LoVo (cell line): ENCODE measurements at regions not wholly inside any gene's neighbourhood (a gene's known extent, or its start where the extent isn't known, plus 50 kb on each side); places are given as distances from the start of the nearest gene placed in this dataset.

Source experiments
- DNase-seq: peaks from one replicate; pipeline ENCODE4 v3.0.0-alpha.2; 2016; ENCODE audit warnings: low spot score

DNA sequence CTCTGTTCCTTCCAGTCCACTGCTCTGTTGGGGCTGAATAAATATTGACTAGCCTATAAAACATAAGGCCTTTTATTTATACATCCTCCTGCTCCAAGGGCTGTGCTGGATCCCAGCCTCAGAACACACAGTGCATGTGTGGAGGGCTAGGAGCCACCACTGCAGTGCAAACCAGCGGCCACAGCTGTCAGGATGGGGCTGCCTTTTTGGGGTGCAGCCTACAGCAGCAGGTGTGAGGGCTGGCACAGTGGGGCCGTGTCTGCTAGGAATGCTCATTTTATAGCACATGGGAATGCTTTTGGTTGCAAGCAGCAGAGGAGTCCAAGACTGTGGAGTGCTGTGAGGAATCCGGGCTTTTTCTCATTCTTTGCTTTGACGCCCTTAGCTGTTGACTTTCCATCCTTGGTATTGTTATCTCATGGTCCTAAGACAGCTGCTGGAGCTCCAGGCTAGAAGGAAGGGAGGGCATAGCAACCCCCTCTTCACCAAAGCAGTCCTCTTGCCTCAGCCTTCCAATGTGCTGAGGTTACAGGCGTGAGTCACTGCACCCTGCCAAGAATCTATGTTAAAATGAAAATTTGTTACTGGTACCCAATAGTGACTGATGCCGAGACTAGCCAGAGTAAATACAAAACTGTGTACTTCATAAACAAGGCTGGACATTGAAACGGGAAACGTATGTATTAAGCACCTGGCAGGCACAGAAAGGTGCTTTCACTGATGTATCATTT is 334.3 kb upstream of the GATB start:
- no peak for DNase-seq

DNA sequence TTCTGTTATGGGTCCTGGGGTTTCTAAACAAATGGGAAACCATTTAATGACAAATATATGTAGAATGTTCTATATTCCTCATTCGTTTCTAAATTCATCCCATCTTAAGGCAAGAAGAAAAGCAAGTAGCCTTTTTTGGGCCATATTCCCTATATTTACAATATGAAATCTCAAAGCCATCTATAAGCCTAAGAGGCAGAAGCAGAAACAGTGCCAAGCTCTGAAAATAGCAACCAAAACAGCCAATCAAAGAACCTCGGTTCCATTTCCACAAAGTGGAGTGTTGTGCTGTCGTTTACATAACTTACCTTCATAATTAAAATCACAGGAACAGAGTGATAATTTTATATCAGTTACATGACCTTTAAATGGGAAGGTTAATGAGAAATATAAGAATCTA is 330.6 kb upstream of the GATB start:
- no peak for DNase-seq

DNA sequence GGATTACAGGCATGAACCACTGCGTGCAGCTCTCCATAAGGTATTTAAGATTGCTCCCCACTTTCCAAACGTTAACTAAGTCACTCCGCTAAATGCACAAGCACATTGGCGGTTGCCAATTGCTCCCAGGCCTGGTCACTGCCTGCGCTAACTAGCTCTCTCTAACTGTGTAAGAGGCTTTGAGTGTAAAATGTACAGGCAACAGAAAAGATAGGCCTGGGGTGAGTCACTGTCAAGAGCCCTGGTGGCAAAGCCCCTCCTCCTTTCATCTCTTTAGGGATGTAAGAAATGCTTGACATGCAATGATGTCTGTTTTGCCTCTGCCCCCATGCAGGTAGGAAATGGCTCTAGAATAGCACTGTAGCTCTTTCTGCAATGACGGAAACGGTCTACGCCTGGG is 329.7 kb upstream of the GATB start:
- DNase-seq: no peak

DNA sequence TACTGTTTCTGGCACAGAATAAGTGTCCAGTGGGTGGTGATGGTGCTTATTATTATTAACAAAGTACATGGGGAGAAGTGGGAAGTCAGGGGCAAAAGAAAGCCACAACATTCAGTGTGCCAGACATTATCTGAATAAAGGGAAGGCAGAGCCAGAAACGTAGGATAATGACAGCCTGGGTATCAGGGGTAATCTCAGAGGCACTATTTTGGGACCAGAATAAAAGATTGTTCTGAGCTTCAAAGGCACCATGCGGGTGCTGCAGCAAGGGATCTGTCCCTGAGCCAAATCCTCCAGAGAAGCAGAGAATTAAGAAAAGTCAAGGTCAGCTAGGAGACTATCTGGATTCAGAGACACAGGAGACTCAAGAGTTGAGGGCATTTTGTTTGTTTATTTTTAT is 328.8 kb upstream of the GATB start:
- no peak for DNase-seq

DNA sequence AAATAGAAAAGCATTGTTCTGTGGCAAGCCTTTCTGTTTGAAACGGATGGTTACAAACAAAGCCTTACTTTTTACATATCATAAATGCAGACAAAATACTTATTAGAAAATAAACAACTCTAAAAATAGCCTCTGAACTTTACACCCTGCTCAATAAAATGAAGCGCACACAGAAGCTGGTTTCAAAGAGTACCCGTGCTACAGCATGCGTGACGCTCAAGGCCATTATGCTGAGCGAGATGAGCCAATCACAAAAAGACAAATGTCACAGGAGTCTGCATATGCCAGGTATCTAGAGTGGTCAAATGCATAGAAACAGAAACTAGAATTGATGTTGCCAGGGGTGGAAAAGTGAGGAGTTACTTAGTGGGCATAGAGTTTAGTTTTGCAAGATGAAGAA is 326.5 kb upstream of the GATB start:
- DNase-seq: no peak

DNA sequence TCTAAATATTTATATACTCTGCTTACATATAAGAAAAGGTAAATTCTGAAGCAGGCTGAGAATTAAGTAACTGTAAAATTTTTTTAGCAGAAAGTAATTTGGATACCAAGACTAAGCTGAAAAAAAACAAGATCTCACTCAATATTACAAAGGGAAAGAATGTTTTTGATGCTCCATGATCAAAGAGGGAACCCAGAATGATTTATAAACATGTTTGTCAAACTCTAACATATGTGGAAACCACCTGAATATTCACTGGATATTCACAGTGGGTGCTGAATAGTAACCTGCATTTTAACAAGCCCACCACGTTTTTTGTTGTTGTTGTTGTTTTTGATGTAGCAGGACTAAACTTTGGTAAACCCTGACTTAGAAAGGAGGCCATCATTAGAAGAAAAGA is 324.9 kb upstream of the GATB start:
- DNase-seq: no peak

DNA sequence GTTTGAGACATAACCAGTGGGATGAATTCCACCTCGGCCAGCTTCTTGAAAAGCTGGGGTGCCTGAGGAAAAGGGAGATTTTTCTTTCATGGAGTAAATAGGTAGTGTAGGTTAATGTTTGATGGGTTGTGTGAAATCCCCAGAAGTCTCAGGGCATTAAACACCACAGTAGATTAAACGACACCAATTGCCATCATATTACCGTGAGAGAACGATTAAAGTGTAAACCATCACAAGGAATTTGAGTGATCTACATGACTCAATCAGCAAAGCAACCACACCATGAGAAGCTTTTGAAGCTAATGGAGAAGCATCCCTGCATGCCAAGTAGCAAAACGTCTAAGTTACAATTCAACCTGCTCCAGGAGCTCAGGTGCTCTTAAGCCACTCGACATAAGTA is 322.5 kb upstream of the GATB start:
- no peak for DNase-seq

DNA sequence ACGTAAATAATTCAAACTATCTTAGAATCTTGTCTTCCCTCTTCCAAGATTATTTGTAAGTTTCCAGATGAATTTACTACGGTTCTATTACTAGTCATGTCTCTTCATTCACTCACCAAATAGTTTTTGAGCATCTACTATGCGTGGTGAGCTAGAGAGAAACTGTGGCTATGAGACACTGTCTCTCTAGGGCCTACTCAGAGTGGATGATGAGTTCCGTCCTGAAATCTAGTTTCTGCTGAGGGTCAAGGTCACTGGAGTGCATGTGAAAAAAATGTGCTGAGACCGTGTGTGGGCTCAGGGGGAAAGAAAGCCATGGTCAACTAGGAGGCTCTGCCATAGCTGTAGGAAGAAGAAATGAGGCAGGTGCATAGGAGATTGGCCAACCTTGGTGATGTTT is 320.2 kb upstream of the GATB start:
- DNase-seq: no peak

DNA sequence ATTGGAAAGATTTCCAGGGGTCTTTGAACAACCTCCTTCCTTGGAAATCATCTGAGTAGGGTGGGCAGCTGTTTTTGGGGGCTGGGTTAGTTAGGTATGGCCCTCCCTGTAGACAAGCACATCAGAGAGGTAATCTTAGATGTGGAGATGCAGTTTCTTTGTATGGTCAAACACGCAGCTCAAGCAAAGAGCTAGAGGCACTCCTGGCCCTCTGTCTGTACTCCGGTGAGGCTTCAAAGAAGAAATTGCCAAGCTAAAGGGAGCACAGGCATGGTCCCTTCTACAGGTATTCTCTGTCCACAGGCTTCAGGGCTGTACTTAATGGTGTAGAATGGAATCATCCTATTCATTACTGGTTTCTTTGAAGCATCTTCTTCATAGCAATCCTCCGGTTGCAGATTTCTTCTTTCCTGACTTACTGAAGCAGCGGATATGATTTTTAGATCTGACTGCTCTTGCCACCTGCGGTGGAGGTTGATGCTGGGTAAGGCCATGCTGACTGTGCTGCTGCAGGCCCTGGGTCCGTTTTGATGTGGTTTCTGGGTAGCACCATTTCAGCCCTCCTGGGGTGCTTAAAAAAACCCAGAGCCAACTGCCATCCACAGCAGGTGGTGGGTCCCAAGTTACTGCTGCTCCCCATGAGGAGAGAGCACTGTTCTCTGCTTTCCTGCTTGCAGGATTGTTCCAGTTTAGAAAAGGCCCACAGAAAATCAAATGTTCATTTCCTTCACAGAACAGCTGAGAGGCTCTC is 318.9 kb upstream of the GATB start:
- DNase-seq: no peak

DNA sequence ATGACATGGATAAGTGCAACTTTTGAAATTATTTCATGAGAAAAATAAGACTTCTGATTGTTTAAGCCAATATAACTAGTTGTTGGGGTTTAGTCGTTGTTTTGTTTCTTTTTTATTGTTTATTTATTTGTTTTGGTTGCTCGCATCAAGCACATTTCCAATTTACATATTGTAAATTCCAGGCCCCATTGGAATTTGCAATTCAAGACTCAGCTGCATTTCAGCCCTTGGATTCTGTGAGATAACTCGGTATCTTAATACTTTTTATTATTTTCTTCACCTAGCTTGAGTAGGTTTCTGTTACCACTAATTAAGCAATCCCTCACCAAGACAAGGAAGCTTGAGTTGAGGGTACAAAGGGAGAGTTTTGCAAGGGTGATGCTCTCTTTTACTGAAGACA is 318.3 kb upstream of the GATB start:
- DNase-seq: no peak

DNA sequence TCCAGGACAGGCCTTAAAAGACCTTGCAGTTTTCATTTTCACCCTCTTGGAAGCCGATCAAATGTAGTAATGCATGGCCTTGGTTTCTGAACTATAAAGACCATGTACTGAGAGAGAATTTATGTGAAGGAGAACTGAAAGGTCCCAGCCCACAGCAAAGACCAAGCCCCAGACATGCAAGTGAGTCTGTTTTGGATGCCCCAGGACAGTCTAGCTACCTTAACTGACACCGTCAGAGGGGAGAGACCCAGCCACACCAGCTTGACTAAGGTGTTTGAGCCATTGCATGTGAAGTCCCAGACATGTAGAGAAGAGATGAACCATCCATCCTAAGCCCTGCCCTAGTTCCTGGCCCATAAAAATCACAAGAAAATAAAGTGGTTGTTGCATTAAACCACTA is 316.8 kb upstream of the GATB start:
- DNase-seq: no peak

DNA sequence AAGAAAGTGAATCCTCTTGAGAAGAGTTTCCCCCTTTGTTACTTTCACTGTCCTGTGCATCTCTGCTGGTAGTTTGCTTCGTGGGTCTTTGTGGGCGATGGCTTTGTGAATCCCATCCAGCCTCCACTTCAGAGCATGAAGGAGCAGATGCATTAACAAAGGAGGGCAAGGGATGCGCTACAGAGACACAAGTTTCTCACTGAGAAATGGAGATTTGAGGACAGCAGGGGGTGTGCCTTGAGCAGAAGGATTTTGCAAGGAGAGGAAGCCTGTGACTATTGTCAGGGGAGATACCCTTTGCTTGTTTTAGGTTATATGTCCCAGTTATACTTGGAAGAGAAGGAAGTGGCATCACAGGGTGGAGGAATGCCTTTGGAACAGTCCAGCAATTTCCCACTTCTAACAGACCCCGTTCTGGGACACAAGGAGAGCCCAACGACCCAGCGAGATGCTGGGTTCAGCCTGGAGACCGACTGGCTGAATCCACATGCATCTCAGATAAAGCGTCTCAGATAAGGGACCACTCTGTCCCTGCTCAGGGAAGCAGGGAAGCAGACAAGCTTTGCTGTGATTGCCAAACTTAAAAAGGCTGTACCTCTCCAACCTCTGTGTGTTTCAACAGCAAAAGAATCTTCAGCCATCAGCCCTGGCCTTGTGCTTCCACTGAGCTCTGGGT is 314.6 kb upstream of the GATB start:
- no peak for DNase-seq

DNA sequence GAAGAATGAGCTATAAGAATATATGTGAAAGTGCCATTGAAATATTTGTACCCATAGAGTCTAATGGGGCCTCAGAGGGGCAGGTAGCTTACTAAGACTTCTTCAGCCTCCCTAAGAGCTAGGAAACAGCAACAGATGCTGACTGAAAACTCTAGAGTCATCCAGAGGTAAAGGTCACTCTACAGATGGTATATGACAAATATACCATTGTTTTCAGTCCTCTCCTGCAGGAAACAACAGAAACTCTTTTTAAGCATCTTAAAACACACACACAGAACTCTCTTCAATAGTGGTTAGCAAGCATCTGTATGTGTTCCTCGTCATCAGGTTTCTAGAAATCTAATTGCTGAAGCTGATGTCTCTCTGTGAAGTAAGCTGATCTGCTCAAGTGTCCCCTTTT is 313.8 kb upstream of the GATB start:
- DNase-seq: no peak

DNA sequence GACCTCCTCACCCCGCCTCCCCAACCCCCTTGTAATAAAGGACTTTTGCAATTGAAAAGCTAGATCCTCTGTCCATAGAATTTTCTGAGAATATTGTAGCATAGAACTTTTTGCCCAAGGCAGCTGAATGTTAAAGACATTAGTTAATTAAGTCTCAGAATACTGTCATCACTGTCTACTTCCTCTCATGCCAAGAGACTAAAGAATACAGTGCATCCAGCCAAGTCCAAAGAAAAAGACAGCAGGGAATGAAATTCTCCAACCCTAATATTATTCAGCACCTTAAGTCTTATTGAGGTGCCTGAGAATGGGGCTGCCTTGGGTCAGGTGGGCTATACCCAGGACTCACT is 313.3 kb upstream of the GATB start:
- no peak for DNase-seq

DNA sequence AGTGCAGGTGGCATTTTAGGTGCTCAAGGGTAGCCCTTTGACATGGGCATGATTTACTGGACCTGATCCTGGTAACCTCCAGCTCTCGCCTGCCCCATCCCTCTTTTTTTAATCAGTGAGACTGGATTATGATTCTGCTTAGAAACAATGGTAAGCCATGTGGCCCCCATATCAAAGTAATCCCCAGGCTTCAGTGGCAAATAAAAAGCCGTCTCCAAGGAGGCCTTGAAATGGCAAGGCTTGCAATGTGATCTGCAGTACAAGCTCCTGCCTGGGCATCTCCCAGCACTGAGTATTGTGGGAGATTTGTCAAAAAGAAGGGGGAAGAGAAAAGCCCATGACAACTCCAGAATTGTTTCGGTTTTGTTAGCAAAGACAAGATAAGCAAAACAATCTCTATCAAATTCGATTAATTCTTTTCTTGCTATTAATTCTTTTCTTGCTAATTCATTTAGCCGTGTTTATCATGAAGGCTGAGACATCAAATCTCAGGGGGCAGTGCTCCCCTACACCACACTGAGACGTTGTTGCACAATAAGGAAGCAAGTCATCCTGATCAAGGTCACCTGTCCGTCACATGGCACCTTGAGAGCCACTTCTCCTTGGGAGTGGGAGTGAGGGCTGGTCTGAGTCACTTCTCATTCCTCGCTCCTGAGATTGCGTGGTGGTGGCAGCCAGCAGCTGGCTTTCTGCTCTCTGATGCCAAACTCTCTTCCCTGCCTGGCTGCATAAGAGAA is 312.7 kb upstream of the GATB start:
- DNase-seq: no peak

DNA sequence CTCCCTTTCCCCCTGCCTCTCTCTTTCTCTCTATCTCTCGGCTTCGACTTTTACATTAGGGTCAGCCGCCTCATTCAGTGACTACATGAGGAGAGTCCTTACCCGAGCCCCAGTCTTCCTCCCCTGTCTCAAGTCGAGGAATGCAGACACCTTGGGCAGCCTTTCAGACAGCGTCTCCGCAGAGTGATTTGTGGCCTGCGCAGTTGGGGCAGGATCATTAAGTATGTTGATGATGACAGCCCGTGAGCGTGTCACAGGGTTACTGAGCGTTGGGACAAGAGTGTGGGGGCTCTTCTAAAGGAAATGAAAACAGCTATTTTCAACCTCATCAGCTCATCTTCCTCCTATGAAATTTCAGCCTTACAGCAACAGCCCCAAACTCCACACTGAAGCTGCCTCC is 312.1 kb upstream of the GATB start:
- no peak for DNase-seq

DNA sequence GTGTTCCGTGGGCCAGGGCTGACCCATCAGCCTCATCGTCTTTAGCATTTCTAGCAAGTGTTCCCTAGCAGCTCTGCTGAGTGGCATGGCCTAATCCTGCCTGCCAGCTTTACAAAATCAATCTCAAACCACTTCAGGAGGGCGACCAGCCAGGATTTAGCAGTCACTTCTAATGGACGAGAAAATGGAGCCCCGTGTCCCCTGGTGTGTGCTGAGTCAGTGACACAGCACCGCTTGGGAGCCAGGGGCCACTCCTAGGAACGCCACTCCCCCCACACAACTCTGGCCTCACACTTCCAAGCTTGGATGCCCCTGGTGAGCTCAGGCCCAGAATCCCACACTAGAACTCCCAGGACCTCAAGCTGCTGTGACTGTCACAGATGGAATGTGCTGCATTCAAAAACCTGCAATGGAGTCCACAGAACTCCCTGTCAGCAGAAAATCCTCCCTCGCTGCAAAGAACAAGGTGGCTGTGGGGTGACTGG is 311.2 kb upstream of the GATB start:
- DNase-seq: no peak

DNA sequence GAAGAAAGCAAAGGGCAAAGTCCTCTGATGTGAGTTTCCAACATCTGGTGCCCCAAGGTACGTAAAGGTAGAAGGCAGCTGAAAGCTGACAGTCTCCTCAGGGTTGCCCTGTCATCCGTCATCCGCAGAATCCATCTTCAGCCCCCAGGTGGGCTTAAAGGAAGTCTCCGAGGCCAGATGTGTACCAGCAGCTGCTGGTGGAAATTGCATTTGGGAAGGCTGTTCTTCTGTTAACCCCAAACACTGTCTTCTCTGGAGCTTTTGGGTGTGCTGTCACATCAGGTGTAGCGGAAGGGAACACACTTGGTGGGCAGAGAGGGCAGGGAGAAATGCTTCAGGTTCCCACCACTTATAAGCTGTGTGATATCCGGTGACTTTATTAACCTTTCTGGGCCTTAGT is 310.0 kb upstream of the GATB start:
- DNase-seq: no peak

DNA sequence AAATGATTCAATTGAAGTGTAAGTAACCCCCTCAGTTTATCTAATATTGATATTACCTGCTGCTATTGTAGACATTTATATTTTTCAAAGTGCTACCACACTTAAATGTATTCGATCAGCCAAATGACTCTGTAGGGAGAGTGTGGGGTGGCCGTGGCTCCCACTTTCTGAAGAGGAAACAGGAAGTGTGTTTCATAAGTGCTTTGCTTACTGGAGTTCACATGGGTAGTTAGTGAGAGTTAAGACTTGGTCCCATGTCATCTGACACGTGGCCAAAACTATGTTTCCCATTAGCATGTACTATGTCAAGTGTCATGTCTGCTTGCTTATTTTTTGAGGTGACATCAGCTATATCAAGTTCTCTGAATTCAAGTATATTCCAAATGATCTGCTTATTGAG is 308.1 kb upstream of the GATB start:
- DNase-seq: no peak

DNA sequence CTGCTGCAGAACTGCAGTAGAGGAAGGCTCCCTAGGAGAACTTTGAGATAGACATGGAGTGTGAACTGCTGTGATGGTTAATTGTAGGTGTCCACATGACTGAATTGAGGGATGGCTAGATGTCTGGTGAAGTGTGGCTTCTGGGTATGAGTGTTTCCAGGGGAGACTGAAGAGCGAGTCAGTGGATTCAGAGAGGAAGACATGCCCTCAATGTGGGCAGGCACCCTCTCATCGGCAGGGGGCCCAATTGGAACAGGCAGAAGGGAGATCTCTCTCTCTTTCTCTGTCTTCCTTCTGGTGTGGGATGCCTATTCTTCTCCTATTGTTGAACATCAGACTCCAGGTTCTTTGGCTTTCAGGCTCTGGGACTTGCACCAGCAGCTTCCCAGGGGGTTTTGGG is 304.7 kb upstream of the GATB start:
- no peak for DNase-seq

DNA sequence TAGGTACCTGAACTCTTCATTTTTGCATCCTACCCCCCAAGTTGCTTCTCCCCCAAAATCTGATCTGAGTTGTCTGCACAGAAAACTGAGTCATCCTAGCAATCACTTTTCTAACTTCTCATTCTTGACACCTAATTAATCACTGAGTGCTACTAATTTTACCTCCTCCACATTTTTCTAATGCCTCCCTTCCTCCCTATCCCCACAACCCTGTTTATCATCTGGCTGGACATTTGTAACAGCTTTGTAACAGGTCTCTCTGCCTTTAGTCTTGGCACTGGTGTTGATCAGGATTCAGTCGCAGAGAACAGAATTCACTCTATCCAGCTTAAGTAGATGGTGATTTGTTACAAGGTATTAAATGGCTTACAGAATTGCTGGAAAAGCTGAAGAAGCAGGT is 303.9 kb upstream of the GATB start:
- no peak for DNase-seq

DNA sequence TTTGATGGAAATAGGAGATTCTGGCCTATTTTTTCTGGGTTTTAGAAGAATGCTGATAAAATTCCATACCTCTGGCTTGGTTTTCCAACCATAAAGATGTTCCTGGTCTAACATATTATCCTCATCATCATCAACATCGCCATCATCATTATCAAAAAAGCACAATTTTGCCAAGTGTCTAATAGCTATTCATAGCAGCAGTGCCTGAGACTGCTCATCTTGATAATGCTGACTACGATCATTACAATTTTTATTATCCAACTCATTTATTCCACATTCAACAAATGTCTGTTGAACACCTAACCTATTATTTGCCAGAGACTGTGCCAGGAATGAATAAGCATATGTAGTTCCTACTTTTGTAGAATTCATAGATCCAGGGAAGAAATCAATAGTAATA is 303.5 kb upstream of the GATB start:
- no peak for DNase-seq
